ENCODE measurements at regions not wholly inside any gene's neighbourhood (a gene's known extent, or its start where the extent isn't known, plus 50 kb on each side); places are given as distances from the start of the nearest gene placed in this dataset.

DNA sequence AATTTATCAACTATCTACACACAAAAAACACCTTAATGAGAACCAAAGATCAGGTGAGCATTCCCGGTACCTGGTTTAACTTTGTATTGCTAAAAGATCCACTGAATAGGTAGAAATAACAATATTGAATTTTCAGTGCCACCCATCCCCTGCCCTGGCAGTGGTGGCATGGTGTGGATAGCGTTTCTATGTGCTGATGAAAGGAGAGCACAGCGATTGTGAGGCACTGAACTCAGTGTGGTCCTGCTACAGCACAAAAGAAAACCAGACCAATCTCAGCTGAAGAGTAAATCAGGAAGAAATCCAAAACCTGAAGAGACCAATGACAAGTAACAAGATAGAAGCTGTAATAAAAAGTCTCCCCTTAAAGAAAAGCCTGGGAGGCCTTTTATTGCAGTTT, 984.6 kb upstream of the AGA start:
- H3K4me3 ChIP-seq (ENCODE audit: low read length): no peak overlapping the region
- no peak for DNase-seq (ENCODE audit: low read depth)
- TF ChIP-seq, protein P1, sequence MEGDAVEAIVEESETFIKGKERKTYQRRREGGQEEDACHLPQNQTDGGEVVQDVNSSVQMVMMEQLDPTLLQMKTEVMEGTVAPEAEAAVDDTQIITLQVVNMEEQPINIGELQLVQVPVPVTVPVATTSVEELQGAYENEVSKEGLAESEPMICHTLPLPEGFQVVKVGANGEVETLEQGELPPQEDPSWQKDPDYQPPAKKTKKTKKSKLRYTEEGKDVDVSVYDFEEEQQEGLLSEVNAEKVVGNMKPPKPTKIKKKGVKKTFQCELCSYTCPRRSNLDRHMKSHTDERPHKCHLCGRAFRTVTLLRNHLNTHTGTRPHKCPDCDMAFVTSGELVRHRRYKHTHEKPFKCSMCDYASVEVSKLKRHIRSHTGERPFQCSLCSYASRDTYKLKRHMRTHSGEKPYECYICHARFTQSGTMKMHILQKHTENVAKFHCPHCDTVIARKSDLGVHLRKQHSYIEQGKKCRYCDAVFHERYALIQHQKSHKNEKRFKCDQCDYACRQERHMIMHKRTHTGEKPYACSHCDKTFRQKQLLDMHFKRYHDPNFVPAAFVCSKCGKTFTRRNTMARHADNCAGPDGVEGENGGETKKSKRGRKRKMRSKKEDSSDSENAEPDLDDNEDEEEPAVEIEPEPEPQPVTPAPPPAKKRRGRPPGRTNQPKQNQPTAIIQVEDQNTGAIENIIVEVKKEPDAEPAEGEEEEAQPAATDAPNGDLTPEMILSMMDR (conservative IDR thresholded peaks at IDR 0.05; ENCODE audit: low read depth, low read length): no peak

DNA sequence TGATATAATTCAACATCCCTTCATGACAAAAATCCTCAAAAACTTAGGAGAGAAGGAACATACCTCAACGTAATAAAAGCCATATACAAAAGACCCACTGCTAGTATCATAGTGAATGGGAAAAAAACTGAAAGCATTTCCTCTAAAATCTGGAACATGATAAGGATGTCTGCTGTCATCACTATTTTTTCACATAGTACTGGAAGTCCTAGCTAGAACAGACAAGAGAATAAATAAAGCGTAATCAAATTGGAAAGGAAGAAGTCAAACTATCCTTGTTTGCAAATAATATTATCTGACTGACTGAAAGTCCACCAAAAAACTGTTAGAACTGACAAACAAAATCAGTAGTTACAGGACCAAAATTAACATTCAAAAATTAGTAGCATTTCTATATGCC, 985.4 kb upstream of the AGA start:
- TF ChIP-seq, protein P1 (conservative IDR thresholded peaks at IDR 0.05; ENCODE audit: low read depth, low read length): no peak

DNA sequence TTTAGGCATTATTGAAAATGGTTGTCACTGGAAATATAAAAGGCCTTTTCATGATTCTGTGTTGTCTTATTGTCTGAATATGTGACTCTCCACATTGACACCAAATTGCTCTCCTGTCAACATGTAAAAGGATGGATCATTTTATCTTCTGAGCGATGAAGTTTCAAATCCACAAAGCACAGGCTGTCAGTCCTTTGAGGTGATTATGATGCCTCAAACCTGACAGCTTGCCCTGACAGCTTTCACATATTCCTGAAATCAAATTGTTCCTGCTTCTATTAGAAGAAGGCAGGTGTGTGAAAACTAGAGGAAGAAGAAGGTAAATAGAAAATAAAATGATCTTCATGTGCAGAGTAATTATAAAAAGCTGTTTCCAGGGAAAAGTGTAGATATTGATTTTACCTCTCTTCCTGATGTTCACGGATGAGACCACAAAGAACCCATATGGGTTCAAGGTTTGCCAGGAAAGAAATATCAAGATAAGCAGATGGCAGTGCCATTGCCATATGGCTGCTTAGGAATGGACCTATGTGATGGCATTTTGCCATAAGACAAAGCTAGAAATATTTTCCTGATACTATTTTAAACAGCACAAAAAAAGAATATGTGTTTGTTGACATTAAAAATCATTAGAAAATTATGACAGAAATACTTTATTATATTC, 1006.3 kb upstream of the AGA start:
- TF ChIP-seq, protein P1 (conservative IDR thresholded peaks at IDR 0.05; ENCODE audit: low read depth, low read length): no peak
- DNase-seq (ENCODE audit: low read depth): no peak

More for the DNA sequence above, 985.4 kb upstream of the AGA start:
- no peak overlapping the region for H3K4me3 ChIP-seq (ENCODE audit: low read length)
- DNase-seq (ENCODE audit: low read depth): no peak

DNA sequence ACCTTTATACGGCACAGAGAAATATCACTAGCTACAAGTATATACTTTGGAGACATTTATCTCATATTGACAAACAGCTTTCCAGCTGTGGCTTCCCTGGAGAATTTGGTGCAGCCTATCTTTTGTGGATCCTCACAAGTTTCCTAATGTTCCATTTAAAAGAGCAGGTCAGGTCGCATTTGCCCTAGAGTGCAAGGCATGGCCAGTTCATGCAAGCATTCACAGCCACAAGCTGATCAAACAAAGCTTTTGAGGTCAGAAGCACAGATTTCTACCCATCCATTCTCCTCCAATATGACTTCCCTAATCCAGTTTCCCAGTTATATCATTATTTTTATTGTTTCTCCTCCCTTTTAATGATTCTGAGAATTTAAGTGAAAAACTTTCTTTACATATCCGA, 1008.4 kb upstream of the AGA start:
- no peak for DNase-seq (ENCODE audit: low read depth)
- TF ChIP-seq, protein P1 (conservative IDR thresholded peaks at IDR 0.05; ENCODE audit: low read depth, low read length): no peak
- no peak overlapping the region for H3K4me3 ChIP-seq (ENCODE audit: low read length)

More for the DNA sequence above, 1006.3 kb upstream of the AGA start:
- H3K4me3 ChIP-seq (ENCODE audit: low read length): no peak overlapping the region

DNA sequence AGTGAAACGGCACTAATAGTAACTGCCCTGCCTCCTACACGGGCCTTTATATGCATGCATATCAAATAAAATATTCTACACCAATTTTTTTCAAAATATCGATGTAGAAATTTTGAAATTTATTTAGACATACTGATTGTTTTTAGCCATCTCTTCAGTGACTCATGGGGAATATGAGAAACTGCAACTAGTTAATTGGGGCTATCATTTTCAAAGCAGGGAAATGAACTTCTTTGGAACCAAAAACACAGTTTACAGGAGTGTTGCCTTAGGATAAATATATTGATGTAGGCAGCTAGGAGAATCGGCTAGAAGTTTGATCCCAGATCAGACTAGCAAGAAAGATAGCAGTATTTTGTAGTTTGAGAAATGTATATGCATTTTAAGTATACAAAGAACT, 1010.8 kb upstream of the AGA start:
- TF ChIP-seq, protein P1 (conservative IDR thresholded peaks at IDR 0.05; ENCODE audit: low read depth, low read length): no peak
- no peak for DNase-seq (ENCODE audit: low read depth)
- H3K4me3 ChIP-seq (ENCODE audit: low read length): no peak overlapping the region

DNA sequence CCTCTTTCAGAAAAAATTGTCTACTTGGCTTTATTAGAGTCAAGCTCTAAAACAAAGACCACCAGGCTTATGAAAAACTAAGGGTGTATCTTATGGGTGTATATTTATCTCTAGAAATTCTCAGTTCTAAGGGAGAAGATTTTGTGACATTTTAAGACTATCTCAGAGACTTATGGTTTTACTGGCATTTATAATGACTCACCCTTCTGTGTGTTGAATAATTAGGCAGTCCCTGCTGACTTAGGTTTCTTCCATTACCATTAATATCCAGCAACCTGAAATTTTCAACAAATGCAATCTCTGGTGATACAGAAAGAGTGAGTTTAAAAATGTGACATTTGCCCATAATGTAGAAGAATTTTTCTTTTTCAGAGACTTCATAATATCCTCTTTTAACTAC, 1015.0 kb upstream of the AGA start:
- DNase-seq (ENCODE audit: low read depth): no peak
- H3K4me3 ChIP-seq (ENCODE audit: low read length): no peak overlapping the region
- TF ChIP-seq, protein P1 (conservative IDR thresholded peaks at IDR 0.05; ENCODE audit: low read depth, low read length): no peak

DNA sequence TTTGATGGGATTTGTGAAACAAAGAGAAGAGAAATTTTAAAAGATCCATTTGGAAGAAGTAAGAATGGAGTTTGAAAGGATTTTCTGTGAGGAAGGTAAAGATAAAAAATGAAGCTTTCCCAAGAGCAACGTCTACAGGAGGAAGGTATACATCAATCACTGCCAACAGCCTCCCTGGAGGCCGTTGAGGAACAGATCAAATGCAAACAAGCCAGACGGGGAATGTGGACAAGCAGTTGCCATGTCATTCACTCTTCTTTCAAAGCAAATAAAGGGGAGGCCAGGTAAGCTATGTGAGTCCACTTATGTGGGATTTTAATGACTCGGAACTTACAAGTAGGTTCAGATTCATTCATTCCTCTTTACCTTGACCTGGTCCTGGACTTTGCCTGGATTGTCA, 1020.5 kb upstream of the AGA start:
- TF ChIP-seq, protein P1 (conservative IDR thresholded peaks at IDR 0.05; ENCODE audit: low read depth, low read length): no peak
- H3K4me3 ChIP-seq (ENCODE audit: low read length): no peak overlapping the region
- no peak for DNase-seq (ENCODE audit: low read depth)

Data from retinal pigment epithelial cell (primary cell).